HG03469 (cell line): ENCODE measurements at regions not wholly inside any gene's neighbourhood (a gene's known extent, or its start where the extent isn't known, plus 50 kb on each side); places are given as distances from the start of the nearest gene placed in this dataset.

Source experiments
- ATAC-seq: cut with Tn5 transposase; IDR thresholded peaks from one replicate; pipeline ENCODE4 v1.9.1; 2021; ENCODE audit warnings: mild to moderate bottlenecking, moderate library complexity, moderate number of reproducible peaks; ENCODE audit not compliant: unreplicated experiment

- no peak for ATAC-seq
Observed at GRCh38 chr18:78895207-78896001, 84.2 kb upstream of the SALL3 start.

GRCh38 chr18:78896111-78896905 lies 83.3 kb upstream of the SALL3 start:
- ATAC-seq = no peak

DNA sequence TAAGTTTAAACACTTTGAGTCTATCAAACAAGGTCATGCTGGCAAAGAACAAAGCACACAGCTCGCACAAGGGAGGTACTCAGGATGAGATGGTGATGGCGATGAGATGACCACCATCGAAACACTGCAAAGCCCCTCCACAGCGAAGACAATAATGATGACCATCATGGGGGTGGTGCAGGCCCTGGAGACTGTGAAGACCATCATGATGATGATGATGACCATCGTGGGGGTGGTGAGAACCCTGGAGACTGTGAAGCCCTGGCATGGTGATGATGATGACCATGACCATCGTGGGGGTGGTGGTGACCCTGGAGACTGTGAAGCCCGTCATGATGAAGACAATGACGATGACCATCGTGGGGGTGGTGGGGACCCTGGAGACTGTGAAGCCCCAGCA lies 81.6 kb upstream of the SALL3 start:
- ATAC-seq = no peak

DNA sequence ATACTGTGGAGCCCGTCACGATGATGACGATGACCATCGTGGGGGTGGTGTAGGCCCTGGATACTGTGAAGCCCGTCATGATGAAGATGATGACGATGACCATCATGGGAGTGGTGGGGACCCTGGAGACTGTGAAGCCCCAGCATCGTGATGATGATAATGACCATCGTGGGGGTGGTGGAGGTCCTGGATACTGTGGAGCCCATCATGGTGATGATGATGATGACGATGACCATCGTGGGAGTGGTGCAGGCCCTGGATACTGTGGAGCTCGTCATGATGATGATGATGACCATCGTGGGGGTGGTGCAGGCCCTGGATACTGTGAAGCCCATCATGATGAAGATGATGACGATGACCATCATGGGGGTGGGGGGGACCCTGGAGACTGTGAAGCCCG lies 81.0 kb upstream of the SALL3 start:
- ATAC-seq = no peak

DNA sequence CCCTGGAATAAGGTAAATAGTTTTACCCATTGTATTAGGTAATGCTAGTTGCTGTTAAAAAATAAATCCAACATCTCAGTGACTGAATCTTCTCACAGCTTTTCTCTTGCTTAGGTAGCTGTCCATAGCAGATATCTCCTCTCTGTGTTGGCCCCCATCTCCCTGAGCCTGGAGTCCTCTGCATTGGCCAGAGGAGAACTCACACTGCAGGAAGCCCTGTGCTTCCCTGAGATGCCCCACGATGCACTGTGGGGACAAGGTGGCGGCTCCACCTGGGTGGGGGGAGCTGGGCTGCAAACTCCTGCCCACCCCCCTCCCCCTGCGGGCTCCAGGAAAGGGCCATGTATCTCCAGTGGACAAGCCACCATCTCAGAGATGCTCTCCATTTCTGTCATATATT lies 80.4 kb upstream of the SALL3 start:
- ATAC-seq = no peak

DNA sequence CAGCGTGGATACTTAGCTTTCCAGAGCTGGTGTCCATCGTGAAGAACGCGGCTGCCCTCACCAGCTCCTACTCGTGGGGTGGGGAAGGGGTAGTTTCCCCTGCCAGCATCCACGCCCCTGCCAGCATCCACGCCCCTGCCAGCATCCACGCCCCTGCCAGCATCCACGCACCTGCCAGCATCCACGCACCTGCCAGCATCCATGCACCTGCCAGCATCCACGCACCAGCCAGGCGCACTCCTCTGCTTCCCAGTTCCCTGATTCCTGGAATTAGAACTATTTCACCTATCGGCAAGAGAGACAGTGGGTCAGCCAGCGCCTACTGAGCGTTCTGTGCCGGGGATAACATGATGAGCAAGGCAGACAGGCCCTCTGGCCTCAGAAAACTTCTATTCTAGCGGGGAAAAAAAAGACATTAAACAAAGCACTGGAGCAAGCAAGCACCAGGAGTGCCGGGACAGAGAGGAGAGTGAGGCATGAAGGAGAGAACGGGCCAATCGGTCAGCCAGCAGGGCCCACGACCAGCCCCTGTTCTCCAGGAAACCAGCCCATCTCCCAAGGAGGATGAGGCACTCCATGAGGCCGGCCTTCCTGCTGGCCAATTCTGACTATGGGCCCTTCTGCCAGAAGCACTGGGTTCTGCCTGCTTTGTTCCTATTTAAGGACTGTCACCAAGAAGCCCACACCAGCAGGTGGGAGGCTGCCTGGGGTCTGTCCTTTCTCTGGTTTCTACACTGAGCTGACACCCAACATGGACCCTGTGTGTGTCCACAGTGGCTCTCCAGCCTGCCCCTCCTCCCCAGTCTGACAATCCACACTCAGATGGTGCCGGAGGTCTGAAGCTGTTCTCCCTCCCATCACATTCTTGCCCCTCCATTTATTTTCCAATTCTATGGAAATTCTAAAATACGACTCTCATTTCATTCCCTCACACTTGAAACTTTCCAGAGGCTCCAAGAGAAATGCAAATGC lies 78.4 kb upstream of the SALL3 start:
- ATAC-seq = no peak

DNA sequence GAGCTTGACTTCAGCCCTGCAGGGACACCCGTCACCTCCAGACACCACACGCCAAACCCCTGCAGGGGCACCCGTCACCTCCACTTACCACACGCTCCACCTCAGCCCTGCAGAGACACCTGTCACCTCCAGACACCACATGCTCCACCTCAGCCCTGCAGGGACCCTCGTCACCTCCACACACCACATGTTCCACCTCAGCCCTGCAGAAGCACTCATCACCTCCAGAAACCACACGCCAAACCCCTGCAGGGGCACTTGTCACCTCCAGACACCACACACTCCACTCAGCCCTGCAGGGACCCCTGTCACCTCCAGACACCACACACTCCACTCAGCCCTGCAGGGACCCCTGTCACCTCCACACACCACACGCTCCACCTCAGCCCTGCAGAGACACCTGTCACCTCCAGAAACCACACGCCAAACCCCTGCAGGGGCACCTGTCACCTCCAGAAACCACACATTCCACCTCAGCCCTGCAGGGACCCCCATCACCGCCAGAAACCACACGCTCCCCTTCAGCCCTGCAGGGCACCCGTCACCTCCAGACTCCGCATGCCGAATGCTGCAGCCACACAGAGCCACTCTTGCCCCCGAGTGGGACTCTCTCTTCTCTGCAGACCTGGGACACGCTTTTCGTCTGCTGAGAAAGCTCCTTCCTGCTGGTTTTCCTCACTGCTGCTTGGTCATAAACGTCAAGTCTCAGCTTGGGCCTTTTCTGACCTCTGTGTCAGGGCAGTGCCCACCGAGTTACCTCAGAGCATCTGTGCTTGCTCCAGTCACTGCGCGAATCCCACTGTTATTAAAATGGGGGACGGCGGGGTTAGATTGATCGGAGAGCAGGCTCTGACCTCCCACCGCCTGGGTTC lies 77.5 kb upstream of the SALL3 start:
- no peak for ATAC-seq

DNA sequence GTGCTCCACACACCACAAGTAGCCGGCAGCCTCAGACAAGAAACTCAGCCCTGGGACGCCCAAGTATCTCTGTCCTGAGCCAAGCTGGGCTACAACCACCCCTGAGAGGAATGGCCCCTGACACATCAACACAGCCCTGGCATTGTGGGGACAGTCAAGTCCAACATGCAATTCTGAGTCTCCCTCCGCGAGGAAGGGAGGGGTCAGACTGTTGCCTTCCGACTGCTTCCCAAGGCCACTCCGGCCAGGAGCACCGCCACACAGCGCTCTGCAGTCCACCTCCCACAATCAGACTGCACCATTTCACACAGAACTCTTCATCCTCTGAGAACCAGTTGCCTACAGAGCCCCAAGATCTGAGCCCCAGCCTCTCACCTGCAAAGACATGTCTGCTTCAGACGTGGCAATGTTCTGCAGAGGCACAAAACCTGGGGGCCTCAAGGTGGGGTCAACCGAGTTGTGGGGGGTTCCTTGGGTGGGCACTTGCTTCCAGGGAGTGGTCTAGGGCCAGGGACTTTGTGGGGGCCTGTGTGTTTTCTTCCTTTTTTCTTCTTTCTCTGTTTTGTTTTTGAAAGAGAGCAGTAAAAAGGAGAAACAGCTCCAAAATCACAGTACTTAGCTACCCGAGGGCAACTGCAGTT lies 76.7 kb upstream of the SALL3 start:
- ATAC-seq = no peak

GRCh38 chr18:78903436-78904178 lies 76.0 kb upstream of the SALL3 start:
- no peak for ATAC-seq

DNA sequence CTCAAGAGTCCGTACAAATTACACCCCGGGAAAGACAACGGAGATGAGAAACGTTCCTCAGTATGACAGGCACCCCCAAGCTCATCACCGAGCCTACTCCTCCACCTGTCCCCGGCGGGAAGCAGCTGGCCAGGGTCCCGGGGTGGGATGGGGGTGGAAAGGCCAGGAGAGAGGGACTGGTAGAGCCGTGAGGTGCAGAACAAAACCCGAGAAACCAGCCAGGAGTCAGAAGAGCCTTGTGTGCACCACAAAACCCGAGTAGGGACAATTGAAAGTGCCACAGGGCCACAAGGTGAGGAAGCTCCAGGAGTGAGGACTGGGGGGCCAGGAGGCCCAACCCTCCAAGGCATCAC lies 75.5 kb upstream of the SALL3 start:
- ATAC-seq = no peak

DNA sequence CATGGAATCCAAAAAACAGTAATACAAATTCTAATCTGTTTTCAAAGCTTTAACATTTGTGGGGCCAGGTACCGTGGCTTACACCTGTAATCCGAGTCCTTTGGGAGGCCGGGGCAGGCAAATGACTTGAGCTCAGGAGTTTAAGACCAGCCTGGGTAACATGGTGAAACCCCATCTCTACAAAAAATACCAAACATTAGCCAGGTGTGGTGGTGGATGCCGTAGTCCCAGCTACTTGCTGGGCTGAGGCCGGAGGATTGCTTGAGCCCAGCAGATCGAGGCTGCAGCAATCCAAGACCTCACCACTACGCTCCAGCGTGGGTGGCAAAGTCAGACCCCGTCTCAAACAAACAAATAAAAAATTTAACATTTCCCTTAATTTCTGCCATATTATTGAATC lies 74.3 kb upstream of the SALL3 start:
- ATAC-seq = no peak

DNA sequence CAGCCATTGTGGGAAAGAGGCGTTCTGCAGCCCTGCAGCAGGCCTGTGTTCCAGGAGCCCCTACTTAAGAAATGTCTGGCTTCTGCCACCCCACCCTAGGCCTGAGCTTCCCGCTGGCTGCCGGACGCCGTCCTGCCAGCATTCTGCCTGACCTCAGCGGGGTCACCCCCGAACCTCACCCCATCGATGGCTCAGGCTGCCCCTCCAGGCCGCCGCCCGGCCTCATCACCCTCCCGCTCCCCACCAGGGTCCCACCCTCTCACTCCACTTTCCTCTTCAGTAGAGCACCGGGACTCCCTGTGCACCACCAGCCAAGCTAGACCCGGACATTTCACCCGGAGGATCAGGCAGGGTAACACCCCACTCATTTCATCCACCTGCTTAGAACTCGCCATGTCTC lies 73.6 kb upstream of the SALL3 start:
- ATAC-seq = no peak

- no peak for ATAC-seq
Observed at GRCh38 chr18:78908462-78909260, 71.0 kb upstream of the SALL3 start.

- no peak for ATAC-seq
Observed at GRCh38 chr18:78911751-78912283, 67.8 kb upstream of the SALL3 start.

- no peak for ATAC-seq
Observed at GRCh38 chr18:78912336-78912735, 67.3 kb upstream of the SALL3 start.

DNA sequence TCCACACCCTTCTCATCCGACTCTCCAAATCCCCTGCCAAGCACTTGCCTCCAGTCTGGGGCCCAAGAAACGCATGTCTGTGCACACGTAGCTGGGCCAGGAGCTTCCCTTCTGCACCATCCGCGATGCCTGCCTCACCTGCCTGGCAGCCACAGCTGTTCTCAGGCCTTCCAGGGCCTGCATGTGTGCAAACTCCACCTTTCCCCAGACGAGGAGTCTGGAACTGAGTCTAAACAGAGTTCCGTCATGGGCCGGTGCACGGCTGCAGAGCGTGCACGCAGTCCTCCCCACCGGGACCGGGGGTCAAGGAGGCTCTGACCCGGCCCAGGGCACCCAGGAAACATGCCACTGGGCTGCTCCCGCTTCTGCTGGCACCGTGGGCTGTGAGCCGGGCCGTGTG lies 66.8 kb upstream of the SALL3 start:
- ATAC-seq = no peak

DNA sequence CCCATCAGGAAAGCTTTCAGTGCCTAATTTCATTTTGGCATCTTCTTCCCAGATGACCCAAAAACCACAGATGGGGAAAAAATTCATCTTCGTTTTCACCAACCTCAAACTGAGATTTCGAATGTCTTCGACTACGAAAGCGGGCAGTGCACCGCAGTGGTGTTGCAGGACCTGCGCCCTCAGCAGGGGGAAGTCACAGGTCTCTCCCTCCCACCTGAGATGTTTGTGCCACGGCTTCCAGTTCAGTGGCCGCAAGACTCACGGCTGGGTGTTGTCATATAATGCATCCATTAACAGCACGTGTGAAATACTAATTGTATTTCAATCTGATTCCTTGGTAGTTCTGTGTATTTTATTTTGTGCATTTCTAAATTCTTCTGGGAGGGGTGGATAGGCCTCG lies 66.2 kb upstream of the SALL3 start:
- ATAC-seq = no peak

GRCh38 chr18:78913830-78914231 lies 65.8 kb upstream of the SALL3 start:
- no peak for ATAC-seq
